AG10803 (cell line): ENCODE measurements at regions not wholly inside any gene's neighbourhood (a gene's known extent, or its start where the extent isn't known, plus 50 kb on each side); places are given as distances from the start of the nearest gene placed in this dataset.
"Not testable (repeated sequence)": the region's sequence is repeated elsewhere in the genome, so short reads cannot be mapped to it uniquely, and the experiment has no call there.

Source experiments
- DNase-seq: peaks from one replicate; pipeline ENCODE4 v3.0.0; 2010; ENCODE audit warnings: low read depth
- H3K4me3 ChIP-seq: 2 replicates; pipeline ENCODE4 v1.5.1; 2011; ENCODE audit warnings: mild to moderate bottlenecking, low read length, control low read depth
- TF ChIP-seq, protein P1 (sequence below): conservative IDR thresholded peaks from 2 replicates; pipeline ENCODE4 v1.5.1; 2011; ENCODE audit warnings: mild to moderate bottlenecking, low read length, control low read depth, inconsistent platforms

DNA sequence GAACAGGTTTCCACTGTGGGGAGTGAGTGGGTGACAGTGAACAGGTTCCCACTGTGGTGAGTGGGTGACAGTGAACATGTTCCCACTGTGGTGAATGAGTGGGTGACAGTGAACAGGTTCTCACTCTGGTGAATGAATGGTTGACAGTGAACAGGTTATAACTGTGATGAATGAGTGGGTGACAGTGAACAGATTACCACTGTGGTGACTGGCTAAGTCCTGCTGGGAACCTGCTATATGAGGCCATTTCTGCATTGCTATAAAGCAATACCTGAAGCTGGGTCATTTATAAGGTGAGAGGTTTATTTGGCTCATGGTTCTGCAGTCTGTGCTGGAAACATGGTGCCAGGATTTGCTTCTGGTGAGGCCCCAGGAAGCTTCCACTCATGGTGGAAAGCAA lies 637.1 kb downstream of the UQCRFS1 start:
- H3K4me3 ChIP-seq = no peak overlapping the region
- TF ChIP-seq, protein P1, sequence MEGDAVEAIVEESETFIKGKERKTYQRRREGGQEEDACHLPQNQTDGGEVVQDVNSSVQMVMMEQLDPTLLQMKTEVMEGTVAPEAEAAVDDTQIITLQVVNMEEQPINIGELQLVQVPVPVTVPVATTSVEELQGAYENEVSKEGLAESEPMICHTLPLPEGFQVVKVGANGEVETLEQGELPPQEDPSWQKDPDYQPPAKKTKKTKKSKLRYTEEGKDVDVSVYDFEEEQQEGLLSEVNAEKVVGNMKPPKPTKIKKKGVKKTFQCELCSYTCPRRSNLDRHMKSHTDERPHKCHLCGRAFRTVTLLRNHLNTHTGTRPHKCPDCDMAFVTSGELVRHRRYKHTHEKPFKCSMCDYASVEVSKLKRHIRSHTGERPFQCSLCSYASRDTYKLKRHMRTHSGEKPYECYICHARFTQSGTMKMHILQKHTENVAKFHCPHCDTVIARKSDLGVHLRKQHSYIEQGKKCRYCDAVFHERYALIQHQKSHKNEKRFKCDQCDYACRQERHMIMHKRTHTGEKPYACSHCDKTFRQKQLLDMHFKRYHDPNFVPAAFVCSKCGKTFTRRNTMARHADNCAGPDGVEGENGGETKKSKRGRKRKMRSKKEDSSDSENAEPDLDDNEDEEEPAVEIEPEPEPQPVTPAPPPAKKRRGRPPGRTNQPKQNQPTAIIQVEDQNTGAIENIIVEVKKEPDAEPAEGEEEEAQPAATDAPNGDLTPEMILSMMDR = no peak
- DNase-seq = no peak

DNA sequence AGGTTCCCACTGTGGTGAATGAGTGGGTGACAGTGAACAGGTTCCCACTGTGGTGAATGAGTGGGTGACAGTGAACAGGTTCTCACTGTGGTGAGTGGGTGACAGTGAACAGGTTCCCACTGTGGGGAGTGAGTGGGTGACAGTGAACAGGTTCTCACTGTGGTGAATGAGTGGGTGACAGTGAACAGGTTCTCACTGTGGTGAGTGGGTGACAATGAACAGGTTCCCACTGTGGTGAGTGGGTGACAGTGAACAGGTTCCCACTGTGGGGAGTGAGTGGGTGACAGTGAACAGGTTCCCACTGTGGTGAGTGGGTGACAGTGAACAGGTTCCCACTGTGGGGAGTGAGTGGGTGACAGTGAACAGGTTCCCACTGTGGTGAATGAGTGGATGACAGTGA lies 637.6 kb downstream of the UQCRFS1 start:
- not testable (repeated sequence) for H3K4me3 ChIP-seq, DNase-seq

DNA sequence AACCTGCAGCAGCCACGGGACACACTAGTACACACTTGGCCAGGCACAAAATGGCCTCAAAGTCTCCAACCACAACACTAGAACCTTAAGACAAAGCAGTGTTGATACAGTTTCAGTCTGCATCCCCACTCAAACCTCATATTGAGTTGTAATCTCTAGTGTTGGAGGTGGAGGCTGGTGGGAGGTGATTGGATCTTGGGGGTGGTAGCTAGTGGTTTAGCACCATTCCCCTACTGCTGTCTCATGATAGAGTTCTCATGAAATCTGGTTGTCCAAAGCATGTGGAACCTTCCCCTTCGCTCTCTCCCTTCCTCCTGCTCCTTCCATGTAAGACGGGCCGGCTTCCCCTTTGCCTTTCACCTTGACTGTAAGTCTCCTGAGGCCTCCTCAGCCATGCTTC lies 638.7 kb downstream of the UQCRFS1 start:
- H3K4me3 ChIP-seq = no peak overlapping the region
- TF ChIP-seq, protein P1 = no peak
- no peak for DNase-seq

DNA sequence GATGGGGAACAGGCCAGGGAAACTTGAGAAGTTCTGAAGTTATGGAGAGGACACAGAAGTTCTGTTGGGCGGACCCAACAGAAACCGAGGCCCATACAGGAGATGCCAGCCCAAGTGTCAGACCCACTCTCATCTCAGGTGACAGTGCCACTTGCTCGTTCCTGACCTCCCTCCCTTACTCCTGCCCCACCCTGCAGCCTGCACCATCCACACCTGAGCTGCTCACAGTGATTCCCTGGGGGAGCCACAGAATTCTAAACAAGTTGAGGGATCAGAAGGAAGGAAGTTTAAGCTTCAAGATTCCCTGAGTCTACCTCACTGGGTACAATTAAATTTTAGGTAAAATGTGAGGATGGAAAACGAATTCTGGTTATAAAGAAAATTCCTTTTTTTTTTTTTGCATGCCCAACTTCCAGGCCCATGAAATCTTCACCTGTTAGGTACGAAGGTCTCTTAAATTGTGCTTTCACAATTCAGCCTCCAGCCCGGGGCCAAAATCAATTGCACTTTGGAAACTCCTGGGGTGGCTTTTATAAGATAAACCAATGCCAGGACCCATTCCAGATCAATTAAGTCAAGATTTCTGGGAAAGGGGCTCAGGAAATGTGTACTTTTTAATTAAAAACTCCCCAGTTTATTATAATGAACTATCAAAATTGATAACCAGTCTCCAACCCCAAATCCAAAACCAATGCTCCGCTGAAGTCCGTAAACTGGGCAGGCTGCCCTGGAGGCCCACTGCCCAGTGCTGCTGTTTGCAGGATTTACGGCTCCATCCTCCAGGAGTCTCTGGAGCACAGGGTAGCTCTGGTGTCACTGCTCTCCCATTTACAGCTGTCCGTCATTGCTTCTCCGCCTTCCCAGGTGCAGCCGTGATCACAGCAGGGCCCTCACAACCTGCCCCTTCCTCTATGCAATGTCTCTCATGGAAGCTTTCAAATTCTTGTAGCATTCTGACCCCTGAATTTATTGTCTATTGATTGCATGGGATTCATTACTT lies 643.5 kb downstream of the UQCRFS1 start:
- DNase-seq = no peak
- TF ChIP-seq, protein P1 = no peak
- no peak overlapping the region for H3K4me3 ChIP-seq

DNA sequence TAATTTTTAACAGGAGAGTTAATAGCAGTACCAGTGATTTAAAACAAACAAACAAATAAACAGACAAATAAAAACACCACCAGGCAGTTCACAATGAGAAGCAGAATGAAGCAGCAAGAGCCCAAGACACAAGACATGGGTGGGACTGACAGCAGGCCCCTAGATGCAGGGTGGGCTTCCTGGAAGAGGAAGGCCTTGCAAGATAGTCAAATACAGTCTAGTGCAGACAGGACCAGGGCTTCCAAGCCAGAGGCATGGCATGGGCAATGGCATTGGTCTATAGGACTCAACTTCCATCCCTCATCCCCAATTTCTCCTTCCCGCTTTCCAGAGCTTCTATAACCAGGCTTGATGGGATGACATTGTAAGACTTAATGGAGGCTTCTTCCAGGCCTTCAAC lies 645.1 kb downstream of the UQCRFS1 start:
- DNase-seq = no peak
- TF ChIP-seq, protein P1 = no peak
- H3K4me3 ChIP-seq = no peak overlapping the region

DNA sequence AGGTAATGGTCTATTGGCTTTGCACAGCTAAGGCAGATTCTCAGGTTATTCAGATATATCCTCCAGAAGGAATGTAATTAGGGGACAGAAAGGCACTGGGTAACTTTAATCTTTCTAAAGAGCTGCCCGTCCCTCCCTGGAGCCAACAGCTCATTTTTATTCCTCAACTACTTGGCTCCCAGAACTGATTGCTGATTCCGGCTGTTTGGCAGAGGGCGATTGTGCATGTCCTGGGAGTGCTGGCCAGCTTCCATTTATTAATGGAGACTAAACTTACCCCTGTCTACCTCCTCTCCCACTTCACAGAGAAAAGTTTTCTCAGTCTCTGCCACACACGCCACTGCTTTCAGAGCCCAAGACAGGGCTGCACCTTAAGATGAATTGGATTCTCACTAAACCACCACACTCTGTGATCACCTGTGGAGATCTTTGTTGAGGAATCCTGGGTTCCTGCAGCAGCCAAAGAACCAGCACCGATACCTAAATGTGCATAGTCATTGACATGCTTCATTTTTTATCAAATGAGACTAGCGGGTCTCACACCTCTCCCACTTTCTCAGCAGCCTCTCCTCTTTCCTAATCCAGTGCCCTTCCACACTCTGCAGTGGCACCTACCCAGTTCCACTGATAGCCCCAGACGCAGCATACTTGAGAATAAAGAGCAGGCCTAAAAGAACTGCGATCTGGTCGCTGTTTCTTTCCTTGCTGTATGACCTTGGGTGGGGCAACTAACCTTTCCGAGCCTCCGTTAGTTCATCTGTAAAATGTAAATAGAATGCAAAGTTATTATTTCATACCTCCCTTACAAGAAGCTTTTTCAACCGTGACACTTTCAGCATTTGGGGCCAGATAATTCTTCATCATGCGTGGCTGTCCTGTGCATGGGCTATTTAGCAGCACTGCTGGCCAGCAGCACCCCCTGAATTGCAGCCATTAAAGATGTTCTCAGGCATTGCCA lies 648.7 kb downstream of the UQCRFS1 start:
- H3K4me3 ChIP-seq = no peak overlapping the region
- TF ChIP-seq, protein P1 = no peak
- DNase-seq = no peak

DNA sequence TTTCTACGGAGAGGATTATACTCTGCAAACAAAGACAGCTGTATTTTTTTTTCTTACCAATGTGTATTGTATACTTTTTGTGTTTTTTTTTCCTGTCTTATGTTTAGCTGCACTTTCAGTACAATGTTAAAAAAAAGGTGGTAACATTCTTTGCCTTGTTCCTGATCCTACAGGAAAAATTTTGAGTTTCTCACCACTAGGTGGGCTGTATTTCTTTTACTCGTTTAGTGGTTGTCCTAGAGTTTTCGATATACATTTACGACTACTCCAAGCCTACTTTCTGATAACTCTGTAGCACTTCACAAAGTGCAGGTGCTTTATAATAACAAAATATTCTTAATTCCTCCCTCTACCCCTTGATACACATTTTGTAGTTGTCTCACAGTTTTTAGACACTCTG lies 652.2 kb downstream of the UQCRFS1 start:
- TF ChIP-seq, protein P1 = no peak
- no peak overlapping the region for H3K4me3 ChIP-seq
- DNase-seq = no peak
